GM06990 (cell line): ENCODE measurements at regions not wholly inside any gene's neighbourhood (a gene's known extent, or its start where the extent isn't known, plus 50 kb on each side); places are given as distances from the start of the nearest gene placed in this dataset.

Source experiments
- DNase-seq: peaks from one replicate; pipeline ENCODE4 v3.0.0-alpha.2; 2011; ENCODE audit not compliant: insufficient read length; ENCODE audit errors: extremely low read depth
- H3K27me3 ChIP-seq: replicated peaks from 2 replicates; pipeline ENCODE4 v1.6.0; 2011; ENCODE audit warnings: low read length; ENCODE audit not compliant: control insufficient read depth, insufficient read depth
- H3K36me3 ChIP-seq: 2 replicates; pipeline ENCODE4 v1.5.1; 2011; ENCODE audit warnings: low read length; ENCODE audit not compliant: control insufficient read depth, insufficient read depth
- H3K4me3 ChIP-seq: replicated peaks from 2 replicates; pipeline ENCODE4 v1.5.1; 2011; ENCODE audit warnings: low read depth, mild to moderate bottlenecking, control low read depth, low read length
- CTCF ChIP-seq: IDR thresholded peaks from 2 replicates; pipeline ENCODE4 v1.5.1; 2011; ENCODE audit warnings: low read length, control low read depth, mild to moderate bottlenecking, inconsistent platforms; ENCODE audit not compliant: insufficient read depth, poor library complexity, severe bottlenecking

GRCh38 chr18:77879829-77880228 lies 630.2 kb downstream of the GALR1 start:
- DNase-seq: no peak
- no peaks in the 10 kb centered on the region for H3K27me3 ChIP-seq
- H3K4me3 ChIP-seq: no peak overlapping the region
- H3K36me3 ChIP-seq: no peaks in the 10 kb centered on the region
- TF ChIP-seq CTCF: no peak

- no peaks in the 10 kb centered on the region for H3K36me3 ChIP-seq
- DNase-seq: no peak
- H3K27me3 ChIP-seq: no peaks in the 10 kb centered on the region
- TF ChIP-seq CTCF: no peak
- no peak overlapping the region for H3K4me3 ChIP-seq
Measured at GRCh38 chr18:77884454-77884853, 634.8 kb downstream of the GALR1 start.

- no peak for DNase-seq
Measured at GRCh38 chr18:77894060-77894459, 644.4 kb downstream of the GALR1 start.

GRCh38 chr18:77895250-77895649 lies 645.6 kb downstream of the GALR1 start:
- DNase-seq: no peak
- Histone ChIP-seq H3K4me3 (no peak overlapping the region), H3K36me3 (no peaks in the 10 kb centered on the region), H3K27me3 (no peaks in the 10 kb centered on the region)
- no peak for TF ChIP-seq CTCF

More at GRCh38 chr18:77894060-77894459, 644.4 kb downstream of the GALR1 start:
- Histone ChIP-seq H3K36me3 (no peaks in the 10 kb centered on the region), H3K27me3 (no peaks in the 10 kb centered on the region), H3K4me3 (no peak overlapping the region)
- TF ChIP-seq CTCF: no peak

GRCh38 chr18:77896586-77897252 lies 647.1 kb downstream of the GALR1 start:
- no peaks in the 10 kb centered on the region for H3K27me3 ChIP-seq
- TF ChIP-seq CTCF: no peak
- no peak overlapping the region for H3K4me3 ChIP-seq
- no peaks in the 10 kb centered on the region for H3K36me3 ChIP-seq
- no peak for DNase-seq

DNA sequence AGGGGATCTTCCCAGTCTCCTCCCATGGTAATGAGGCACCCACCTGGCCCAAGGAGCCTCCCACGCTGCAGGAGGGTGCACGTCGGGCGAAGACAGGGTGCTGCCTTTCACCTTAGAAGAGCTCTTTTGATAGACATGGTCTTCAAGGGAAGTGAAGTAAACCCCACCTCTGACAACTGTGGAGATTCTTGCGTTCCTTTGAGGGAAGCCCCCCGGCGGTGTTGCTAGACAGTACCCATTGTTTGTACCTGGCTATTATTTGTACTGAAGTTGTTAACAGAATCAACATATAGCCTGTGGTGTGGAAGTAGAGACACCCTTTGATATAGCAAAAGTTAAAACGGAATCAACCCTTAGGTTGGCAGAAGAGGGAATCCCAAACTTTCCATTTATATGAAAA lies 648.0 kb downstream of the GALR1 start:
- Histone ChIP-seq H3K27me3 (no peaks in the 10 kb centered on the region), H3K36me3 (no peaks in the 10 kb centered on the region), H3K4me3 (no peak overlapping the region)
- TF ChIP-seq CTCF: no peak
- DNase-seq: no peak
